ENCODE measurements at regions not wholly inside any gene's neighbourhood (a gene's known extent, or its start where the extent isn't known, plus 50 kb on each side); places are given as distances from the start of the nearest gene placed in this dataset.
A peak's percentile ranks its signal among the peaks of the same experiment; 100 is the strongest.
"Not testable (repeated sequence)": the region's sequence is repeated elsewhere in the genome, so short reads cannot be mapped to it uniquely, and the experiment has no call there.

GRCh38 chr7:73918926-73919693, 58.2 kb downstream of the TMEM270 start:
- H3K4me1 ChIP-seq, result no peaks in the 10 kb centered on the region
- no peaks in the 10 kb centered on the region for H3K36me3 ChIP-seq
- no peaks in the 10 kb centered on the region for H3K27me3 ChIP-seq
- H3K27ac ChIP-seq, result no peak overlapping the region
- no peak for TF ChIP-seq CTCF (IDR thresholded peaks at IDR 0.05)
- no peaks in the 10 kb centered on the region for H3K9me3 ChIP-seq
- no peak for DNase-seq
- no peak for ATAC-seq
- H3K4me3 ChIP-seq, result no peak overlapping the region
- intact Hi-C loops (cut with DNase I), result no loop called here

GRCh38 chr7:73919694-73920375, 58.9 kb downstream of the TMEM270 start:
- Histone ChIP-seq H3K36me3 (no peaks in the 10 kb centered on the region), H3K27me3 (no peaks in the 10 kb centered on the region), H3K9me3 (no peaks in the 10 kb centered on the region), H3K27ac (no peak overlapping the region), H3K4me3 (no peak overlapping the region), H3K4me1 (no peaks in the 10 kb centered on the region)
- ATAC-seq (peak; percentile 20), DNase-seq (no peak)
- TF ChIP-seq CTCF (IDR thresholded peaks at IDR 0.05), result no peak
- intact Hi-C loops (cut with DNase I), result no loop called here

- H3K4me1 ChIP-seq, result no peaks in the 10 kb centered on the region
- DNase-seq (no peak), ATAC-seq (no peak)
- H3K36me3 ChIP-seq, result no peaks in the 10 kb centered on the region
- TF ChIP-seq CTCF (IDR thresholded peaks at IDR 0.05), result no peak
- H3K9me3 ChIP-seq, result no peaks in the 10 kb centered on the region
- intact Hi-C loops (cut with DNase I), result no loop called here
- H3K4me3 ChIP-seq, result no peak overlapping the region
- H3K27me3 ChIP-seq, result no peaks in the 10 kb centered on the region
- H3K27ac ChIP-seq, result no peak overlapping the region
Measured at GRCh38 chr7:73920406-73921134, 59.6 kb downstream of the TMEM270 start.

GRCh38 chr7:73921623-73922528, 60.9 kb downstream of the TMEM270 start:
- intact Hi-C loops (cut with DNase I), result no loop called here
- DNase-seq (no peak), ATAC-seq (no peak)
- no peaks in the 10 kb centered on the region for H3K4me1 ChIP-seq
- H3K27me3 ChIP-seq, result no peaks in the 10 kb centered on the region
- H3K4me3 ChIP-seq, result no peak overlapping the region
- H3K27ac ChIP-seq, result no peak overlapping the region
- no peaks in the 10 kb centered on the region for H3K36me3 ChIP-seq
- no peak for TF ChIP-seq CTCF (IDR thresholded peaks at IDR 0.05)
- H3K9me3 ChIP-seq, result no peaks in the 10 kb centered on the region

GRCh38 chr7:73928644-73929043, 67.7 kb downstream of the TMEM270 start:
- intact Hi-C loops (cut with DNase I); H3K4me3 ChIP-seq; H3K27me3 ChIP-seq; H3K4me1 ChIP-seq; H3K9me3 ChIP-seq; H3K27ac ChIP-seq; ATAC-seq; H3K36me3 ChIP-seq; DNase-seq: not testable (repeated sequence)
